Endometrium (tissue), 2 donors: ENCODE measurements at regions not wholly inside any gene's neighbourhood (a gene's known extent, or its start where the extent isn't known, plus 50 kb on each side); places are given as distances from the start of the nearest gene placed in this dataset.

Experiments used
- FAIRE-seq: peaks from 2 replicates; lab custom pipeline; 2012; peaks lifted over from hg19 to GRCh38; lab: Jason Lieb, UNC
- donor health status: control.
- donor health status: control.

DNA sequence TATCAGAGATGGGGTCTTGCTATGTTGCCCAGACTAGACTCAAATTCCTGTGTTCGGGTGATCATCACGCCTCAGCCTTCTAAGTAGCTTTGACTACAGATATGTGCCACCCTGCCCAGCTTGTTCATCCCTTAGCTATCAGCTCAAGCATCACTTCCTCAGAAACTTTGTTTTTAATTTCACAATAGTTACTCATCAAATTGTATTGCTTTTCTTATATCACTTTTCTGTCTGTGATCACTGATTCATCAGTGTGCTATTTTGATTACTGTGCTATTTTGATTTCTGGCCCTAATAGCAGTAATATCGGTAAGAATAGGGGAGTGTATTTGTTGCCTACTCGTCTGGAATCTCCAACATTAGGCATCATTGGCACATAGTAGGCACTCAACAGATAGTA lies 878.6 kb upstream of the PCDH20 start:
- FAIRE-seq, result no peak

DNA sequence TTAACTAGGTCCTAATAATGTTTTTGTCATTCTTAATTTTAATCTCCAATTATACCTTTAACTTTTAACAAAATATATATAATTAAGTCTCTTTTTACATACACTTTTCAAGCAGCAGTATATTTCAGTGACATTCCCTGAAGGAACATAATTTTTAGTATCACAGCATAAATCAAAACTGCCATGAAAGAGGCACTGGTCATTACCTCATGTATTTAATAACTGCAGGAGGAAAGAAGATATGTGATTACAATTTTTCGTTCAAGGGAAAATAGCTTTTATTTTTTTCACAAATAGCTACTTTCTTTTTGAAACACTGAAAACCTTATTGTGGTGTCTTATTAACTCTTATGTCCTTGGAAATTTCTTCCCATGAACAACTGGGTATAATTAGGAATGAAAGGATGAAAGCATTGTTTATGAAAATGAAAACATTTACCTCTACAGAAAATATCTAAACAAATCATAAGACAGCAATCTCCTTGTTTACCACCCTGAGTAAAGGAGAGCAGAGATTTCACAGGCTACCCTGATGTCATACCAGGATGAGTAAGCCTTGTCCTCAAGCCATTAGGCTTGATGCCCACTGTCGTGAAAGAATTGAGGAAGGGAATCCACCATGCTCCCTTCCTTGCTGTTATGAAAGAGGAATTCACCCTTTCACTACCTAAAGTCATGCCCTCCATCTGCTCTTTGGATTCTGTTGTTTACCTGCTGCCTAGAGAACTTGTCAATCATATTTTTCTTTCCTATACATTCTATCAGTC lies 877.2 kb upstream of the PCDH20 start:
- FAIRE-seq, result no peak

DNA sequence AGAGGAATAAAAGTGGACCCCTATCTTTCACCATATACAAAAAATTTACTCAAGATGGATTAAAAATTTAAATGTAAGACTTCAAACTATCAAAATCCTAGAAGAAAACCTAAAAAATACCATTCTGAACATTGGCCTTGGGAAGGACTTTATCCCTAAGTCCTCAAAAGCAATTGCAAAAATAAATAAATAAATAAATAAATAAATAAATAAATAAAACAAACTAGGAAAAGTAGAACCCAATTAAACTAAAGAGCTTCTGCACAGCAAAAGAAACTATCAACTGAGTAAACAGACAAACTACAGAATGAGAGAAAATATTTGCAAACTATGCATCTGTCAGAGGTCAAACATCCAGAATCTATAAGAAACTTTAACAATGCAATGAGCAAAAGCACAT lies 874.9 kb upstream of the PCDH20 start:
- no peak for FAIRE-seq

DNA sequence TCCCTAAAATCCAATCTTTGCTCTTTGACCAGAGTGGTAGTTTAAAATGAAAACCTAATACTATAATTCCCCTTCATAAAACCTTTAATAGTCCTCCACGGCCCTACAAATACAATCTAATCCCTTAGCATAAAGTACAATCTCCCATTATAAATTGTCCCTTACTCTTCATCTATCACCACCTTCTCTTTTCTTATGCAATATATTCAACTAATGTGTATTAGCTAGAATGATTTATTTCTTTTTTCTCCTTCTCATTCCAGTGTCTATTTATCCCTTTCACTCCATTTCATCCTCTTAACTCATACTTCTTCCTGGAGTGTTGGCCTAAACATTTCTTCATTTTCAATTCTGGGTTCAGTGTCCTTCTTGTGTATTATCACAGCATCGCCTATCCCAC lies 872.1 kb upstream of the PCDH20 start:
- no peak for FAIRE-seq

DNA sequence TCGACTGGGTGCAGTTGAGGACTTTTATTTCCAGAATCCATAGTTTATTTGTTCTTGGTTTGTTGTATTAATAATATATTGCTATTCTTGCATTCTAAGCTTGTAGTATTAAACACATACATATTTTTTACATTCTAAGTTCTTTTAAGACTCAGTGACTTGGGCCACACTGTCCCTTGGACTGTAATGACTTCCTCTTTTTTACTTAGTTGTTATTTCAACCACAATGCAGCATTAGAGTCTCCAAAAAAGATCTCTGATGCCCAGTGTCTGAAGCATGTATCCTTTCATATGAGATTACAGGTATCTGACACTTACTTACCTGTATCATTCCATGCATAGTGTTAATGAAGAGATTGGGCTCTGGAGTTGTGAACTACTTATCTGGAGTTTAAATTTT lies 864.9 kb upstream of the PCDH20 start:
- FAIRE-seq, result no peak

DNA sequence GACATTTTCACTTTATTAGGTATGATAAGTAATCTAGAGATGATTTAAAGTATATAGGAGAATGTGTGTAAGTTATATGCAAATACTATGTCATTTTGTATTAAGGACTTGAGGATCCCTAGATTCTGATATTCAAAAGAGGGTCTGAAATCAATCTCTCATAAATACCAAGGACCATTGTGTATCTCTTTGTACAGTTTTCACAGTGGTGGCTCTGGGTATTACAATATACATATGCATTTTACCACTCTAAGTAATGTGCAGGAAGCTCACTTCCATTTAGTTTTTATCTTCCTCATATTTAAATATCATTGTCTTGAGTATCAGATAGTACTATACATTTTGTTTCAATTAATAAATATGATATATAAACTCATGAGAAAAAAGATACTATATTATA lies 862.6 kb upstream of the PCDH20 start:
- no peak for FAIRE-seq

DNA sequence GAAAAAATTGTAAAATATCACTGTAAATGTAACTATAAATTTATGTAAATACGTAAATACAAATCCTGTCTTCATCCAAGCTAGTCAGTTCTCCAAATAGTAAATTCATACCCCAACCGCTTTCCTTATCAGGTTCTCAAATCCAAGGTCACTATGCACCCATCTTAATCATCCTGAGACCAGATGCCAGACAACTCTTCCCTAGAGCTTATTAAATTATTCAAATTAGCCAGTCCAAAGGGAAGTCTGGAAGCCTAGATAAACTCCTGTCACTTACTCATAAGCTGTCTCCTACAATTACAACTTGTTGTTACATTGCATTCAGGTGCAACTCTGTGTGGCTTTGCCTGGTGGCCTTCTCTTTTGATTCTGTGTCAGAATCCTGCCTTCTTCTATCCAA lies 836.1 kb upstream of the PCDH20 start:
- FAIRE-seq, result no peak

DNA sequence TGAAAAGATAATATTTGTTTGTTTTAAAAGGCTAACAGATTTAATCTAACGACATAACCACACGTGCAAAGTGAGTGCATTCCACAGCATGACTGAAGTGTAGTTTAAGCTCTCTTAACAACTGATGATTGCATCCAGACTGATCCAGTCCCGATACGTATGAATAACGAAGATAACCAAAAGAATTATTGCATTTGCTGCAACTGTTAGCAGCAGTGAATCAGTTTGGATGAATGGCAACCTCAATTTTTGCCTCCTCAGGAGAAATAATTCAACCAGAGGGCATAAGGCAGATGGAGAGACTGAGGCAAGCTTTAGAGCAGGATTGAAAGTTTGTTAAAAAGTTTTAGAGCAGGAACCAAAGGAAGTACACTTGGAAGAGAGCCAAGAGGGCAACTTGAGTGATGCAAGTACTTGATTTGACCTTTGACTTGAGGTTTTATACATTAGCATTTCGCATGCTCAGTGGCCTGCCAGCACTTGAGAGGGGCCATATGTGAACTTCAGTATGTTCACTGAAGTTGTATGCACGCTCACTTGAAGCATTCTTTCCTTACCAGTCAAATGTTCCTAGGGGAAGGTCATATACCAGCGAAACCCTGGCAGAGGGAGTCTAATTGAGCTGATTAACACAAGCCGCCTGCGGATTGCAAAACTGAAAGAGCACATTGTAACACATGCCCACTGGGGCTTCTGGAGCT lies 835.0 kb upstream of the PCDH20 start:
- FAIRE-seq, result no peak

DNA sequence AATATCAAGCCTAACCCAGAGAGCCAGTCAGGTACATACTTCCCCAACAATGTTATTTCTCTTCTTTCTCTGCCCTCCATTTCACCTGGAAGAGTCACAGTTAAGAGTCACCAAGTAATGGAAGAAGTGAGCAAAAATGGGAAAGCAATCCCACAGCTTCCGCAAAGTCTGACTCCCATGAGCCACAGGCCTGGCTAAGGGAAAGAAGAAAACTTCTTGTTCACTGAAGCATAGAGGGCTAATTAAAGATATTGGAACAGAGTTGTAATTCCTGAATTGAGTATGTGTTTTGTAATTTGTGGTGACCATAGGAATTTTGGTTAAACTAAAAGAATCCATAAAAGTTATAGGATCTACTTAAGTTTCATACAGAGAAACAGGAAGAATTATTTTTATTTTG lies 830.9 kb upstream of the PCDH20 start:
- FAIRE-seq, result no peak

DNA sequence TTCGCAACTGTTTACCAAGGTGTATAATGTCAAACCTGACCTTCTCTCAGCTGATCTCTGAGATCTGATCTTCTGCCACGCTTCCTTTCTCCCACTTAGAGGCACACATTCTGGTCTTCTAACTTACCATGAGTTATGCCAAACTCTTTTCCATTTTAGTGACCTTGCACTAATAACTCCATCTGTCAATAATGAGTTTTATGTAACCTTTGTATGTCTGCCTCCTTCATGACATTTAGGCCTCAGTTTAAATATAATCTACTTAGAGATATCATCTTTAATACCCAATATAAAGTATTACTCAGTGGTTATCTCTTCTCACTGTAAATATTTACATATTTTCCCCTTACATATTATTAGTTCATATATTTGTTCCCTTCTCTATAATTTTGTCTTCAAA lies 827.5 kb upstream of the PCDH20 start:
- FAIRE-seq, result no peak

DNA sequence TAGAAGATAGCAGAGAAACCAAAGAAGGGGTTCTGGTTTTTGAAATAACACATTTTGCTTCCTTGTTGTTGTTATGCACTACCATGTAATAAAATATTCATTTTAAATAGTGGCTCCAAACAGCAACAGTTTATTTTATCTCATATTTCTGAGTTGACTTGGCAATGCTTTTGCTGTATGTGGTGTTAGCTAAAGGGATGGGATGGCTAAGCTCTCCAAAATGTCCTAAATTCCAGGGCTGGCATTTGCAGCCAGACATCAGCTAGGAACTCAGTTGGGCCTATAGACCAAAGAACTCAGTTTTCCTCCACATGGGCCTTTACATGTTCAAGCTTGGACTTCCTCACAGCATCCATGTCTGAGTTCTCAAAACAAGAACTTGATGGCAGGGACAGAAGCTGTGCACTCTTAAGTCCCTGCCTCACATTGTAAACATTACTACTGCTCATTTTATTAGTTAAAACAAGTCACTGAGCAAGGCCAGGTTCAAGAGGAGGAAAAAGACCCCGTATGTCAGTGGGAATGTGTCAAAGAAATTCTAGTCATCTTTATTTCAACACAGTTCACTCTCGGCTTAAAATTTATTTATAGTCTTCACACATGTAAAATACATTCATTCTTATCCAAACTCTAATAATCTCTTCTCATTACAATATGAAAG lies 819.3 kb upstream of the PCDH20 start:
- FAIRE-seq, result no peak

DNA sequence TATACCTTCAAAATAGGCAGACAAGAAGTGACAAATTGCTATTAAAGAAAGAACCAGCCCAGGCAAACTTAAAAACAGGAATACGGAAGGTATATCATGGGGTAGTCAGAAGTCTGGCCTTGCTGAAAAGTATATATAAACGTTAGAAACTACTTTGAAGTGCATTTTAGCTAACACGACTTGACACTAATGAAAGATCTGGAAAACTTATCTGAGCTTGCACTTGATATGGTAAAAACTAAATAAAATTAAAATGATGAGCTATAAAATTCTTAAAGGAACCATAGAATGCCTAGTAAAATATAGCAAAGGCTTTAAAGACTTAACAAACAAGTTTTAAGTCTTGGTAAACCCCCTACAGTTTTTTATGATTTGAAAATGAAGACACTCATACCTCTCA lies 795.3 kb upstream of the PCDH20 start:
- no peak for FAIRE-seq

DNA sequence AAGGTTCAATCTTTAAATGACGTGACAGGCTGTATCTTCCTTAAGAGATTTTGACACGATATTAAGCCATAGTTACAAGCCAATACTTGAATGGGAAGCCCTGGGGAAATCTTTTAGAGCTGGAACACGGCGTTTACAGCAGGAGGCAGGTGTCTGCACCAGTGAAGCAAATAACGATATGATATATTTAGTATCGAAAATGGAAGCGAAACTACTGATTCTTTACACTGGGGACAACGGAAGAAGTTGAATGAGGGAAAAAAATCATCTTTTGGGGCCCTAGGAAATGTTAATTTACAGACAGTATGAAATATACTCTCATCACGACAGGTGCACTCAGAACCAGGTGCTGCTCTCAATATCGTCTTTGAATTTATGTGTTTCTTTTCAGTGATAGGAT lies 793.9 kb upstream of the PCDH20 start:
- FAIRE-seq, result no peak

DNA sequence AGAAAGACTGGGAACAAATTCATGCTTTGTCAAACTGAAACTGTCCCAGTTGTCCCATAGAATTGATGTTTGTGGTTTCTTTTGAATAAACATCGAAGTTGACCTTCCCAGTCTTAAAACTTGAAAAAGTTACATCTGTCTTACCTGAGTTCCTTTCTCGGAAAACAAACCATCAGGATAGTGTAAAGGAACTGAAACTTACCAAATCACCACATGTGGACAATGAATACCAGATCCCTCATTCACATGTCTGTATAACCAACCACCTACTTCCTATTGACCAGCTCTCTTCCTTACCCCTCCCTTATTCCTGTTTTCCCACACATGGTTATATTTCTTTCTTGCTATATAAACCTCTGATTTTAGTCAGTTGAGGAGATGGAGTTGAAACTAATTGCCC lies 791.7 kb upstream of the PCDH20 start:
- FAIRE-seq, result no peak

DNA sequence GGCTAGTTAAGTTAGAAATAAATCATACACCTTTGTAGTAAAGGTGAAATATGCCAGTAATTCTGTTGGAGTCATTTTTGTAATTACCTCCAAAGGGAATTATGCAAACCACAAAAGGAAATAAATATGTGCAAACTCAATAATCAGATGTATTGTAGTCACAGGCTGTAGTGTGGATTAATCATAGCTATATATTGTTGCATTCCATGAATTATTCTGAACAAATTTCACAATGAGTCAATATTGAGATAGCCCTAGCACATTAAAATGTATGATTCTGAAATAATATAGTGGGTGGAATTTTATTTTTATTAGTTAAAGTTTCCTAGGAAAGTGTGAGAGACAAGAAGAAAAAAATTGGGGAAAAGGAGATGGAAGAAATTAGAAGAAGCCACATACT lies 790.5 kb upstream of the PCDH20 start:
- FAIRE-seq, result no peak

DNA sequence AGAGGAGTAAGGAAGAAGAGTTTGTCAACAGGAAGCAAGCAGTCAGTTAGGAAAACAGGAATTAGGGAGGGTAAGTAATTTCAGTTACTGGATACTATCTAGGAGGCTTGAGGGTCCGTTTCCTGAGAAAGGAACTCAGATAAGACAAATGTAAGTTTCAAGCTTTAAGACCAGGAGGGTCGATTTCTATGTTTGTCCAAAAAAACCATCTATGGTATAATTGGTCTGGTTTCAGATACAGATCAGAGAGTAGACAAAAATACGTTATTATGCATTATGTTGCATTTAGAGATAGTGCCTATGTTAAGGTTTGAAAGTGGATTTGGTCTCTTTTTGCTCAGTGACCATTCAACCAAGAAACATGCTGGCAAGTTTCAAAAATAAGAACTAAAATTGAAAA lies 789.6 kb upstream of the PCDH20 start:
- FAIRE-seq, result no peak

DNA sequence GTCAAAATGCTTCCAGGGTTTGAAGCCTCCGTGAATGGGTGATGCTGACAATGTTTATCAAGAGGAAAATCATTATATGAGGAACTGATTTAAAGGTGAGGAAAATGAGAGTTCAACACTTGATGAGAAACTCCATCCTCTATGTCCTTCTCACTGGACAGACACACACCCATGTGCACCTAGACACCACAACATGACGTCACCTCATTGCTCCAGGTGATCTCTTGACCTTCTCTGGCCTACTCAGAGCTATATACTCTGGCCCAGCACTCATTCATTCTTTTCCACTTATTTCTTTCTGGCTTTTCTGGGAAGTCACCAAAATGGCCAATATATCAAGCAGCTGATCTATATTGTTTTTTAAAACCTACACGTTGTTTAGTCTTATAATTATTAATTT lies 778.7 kb upstream of the PCDH20 start:
- FAIRE-seq, result no peak

DNA sequence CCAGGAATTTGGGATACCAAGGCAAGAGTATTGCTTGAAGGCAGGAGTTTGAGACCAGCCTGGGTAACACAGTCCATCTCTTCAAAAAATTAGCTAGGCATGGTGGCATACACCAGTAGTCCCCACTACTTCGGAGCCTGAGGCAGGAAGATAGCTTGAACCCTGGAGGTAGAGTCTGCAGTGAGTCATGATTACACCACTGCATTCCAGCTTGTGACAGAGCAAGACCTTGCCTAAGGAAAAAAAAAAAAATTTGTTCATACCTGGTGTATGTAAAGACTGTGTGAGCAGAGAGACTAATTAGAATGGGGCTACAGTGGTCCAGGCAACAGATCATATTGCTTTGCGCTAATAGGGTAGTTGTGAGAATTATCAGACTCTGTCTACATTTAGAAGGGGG lies 778.3 kb upstream of the PCDH20 start:
- FAIRE-seq, result no peak

DNA sequence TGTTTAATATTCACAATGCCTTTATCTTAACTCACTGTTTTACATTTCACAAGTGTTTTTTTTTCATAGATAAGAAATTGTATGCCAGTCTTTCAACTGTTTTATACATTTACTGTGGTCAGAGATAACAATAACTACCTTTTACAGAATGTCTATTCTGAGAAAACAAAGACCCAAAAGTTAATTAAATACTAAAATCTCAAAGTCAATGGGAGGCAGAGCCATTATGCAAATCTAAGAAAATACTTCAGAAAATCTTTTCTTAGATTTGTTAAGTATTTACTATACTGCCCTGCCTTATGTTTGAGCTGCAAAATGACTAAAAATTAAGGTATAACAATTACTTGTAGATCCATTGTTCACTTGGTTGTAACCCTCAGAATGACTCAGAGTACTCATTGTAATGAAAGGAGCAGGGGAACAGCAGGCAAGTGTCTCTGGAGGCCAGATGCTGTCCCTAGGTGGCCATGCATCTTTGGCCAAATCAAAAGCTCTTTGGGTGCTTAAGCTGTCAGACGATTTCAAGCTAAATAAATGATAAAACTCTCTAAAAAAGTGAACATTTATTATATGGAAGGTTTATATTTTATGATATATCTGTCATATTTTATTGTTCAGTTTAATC lies 770.1 kb upstream of the PCDH20 start:
- no peak for FAIRE-seq

DNA sequence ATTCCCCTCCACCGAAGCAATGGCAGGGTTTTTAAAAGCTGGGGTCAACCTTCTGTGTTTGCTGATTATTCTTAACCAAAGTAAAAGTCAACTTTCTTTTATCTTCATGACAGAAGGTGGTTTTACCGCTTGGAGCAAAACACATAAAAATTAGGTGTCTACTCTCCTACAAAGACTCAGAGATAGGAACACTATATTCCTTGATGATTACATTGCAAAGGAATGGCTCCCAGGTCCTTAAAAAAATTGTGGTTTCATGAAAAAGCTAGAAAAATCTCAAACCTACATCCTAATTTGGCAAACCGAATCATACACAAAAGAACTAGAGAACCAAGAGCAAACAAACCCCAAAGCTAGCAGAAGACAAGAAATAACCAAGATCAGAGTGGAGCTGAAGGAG lies 760.4 kb upstream of the PCDH20 start:
- no peak for FAIRE-seq

DNA sequence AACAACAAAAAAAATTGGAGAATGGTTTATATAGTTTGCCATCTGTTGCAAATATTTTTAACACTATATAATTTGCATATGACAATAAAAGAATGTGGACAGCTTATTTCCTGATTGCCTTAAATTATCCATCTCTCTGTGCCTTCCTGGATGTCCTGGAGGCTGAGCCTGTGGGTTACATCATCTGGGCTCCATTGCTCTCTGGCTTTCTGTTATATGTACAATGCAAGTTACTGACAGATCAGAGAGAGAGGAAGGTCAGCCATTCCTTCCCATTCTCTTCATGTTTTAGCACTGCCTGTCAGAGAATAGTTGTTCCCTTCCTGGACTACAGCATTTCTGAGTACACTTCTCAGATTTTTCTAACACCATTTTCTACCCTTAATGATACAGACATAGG lies 758.3 kb upstream of the PCDH20 start:
- no peak for FAIRE-seq

DNA sequence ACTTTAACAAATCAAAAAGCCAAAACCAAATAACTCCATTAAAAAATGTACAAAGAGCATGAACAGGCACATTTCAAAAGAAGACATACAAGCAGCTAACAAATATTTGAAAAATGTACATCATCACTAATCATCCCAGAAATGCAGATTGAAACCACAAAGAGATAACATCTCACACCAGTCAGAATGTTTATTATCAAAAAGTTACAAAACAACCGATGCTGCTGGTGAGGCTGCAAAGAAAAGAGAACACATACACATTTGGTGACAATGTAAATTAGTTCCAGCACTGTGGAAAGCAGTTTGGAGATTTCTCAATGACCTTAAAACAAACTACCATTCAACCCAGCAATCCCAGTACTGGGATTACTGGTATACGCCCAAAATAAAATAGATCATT lies 756.0 kb upstream of the PCDH20 start:
- no peak for FAIRE-seq

DNA sequence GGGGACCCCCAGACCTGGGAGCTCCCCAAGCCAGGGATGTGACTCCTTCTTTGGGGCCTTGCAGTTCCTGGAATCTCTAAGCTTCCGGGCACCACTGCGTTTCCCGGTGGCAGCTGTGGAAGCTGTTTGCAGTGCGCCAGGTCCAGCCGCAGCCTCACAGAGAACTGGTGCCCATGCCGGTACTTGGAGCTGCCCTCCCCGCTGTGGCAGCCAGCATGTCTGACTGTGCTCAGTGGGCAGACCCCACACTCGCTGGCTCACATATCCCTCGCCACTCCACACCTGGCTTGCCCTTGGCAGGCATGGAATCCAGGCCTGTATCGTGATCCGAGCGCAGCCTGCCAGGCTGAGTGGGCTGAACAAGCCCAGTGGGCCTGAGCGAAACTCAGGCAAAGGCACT lies 753.2 kb upstream of the PCDH20 start:
- FAIRE-seq, result no peak
